IMR-90 (cell line): ENCODE measurements at regions not wholly inside any gene's neighbourhood (a gene's known extent, or its start where the extent isn't known, plus 50 kb on each side); places are given as distances from the start of the nearest gene placed in this dataset.

Experiments
- BHLHE40 ChIP-seq: fragments of 150-350 bp; IDR thresholded peaks from 2 replicates; pipeline ENCODE4 v1.6.1; 2016; ENCODE audit warnings: mild to moderate bottlenecking, low read depth, low read length
- CHD1 ChIP-seq: IDR thresholded peaks from 2 replicates; pipeline ENCODE4 v1.6.1; 2012; ENCODE audit warnings: low read depth, low read length, improper control_type of control experiment
- CTCF ChIP-seq: conservative IDR thresholded peaks from 2 replicates; pipeline ENCODE4 v1.5.1; 2012; ENCODE audit warnings: mild to moderate bottlenecking, low read depth, low read length, improper control_type of control experiment
- MAZ ChIP-seq: IDR thresholded peaks from 2 replicates; pipeline ENCODE4 v1.6.1; 2012; ENCODE audit warnings: low read depth, mild to moderate bottlenecking, low read length, improper control_type of control experiment, moderate library complexity, borderline replicate concordance
- POLR2A ChIP-seq: IDR thresholded peaks from 2 replicates; pipeline ENCODE4 v1.6.1; 2012; ENCODE audit warnings: mild to moderate bottlenecking, low read depth, low read length
- RFX5 ChIP-seq: IDR thresholded peaks from 2 replicates; pipeline ENCODE4 v1.8.0; 2012; ENCODE audit warnings: low read depth, mild to moderate bottlenecking, low read length, moderate library complexity
- SMC3 ChIP-seq: fragments of 150-350 bp; IDR thresholded peaks from 2 replicates; pipeline ENCODE4 v1.6.1; 2016; ENCODE audit warnings: low read depth, mild to moderate bottlenecking, antibody characterized with exemption, low read length, moderate library complexity
- USF2 ChIP-seq: fragments of 150-350 bp; IDR thresholded peaks from 2 replicates; pipeline ENCODE4 v1.6.1; 2017; ENCODE audit warnings: mild to moderate bottlenecking, antibody characterized with exemption, low read length, low read depth
- TF ChIP-seq, protein P1 (sequence below): fragments of 150-350 bp; IDR thresholded peaks from 2 replicates; pipeline ENCODE4 v1.6.1; 2016; ENCODE audit warnings: low read depth, mild to moderate bottlenecking, low read length, moderate library complexity, borderline replicate concordance

- TF ChIP-seq, protein P1, sequence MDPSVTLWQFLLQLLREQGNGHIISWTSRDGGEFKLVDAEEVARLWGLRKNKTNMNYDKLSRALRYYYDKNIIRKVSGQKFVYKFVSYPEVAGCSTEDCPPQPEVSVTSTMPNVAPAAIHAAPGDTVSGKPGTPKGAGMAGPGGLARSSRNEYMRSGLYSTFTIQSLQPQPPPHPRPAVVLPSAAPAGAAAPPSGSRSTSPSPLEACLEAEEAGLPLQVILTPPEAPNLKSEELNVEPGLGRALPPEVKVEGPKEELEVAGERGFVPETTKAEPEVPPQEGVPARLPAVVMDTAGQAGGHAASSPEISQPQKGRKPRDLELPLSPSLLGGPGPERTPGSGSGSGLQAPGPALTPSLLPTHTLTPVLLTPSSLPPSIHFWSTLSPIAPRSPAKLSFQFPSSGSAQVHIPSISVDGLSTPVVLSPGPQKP = no peak
- TF ChIP-seq POLR2A (no peak), CTCF (no peak), MAZ (no peak), USF2 (no peak), RFX5 (no peak), BHLHE40 (no peak), CHD1 (no peak), SMC3 (no peak)
Measured at GRCh38 chr11:130571519-130571918, 123.1 kb downstream of the ADAMTS15 start.
